ENCODE measurements at regions not wholly inside any gene's neighbourhood (a gene's known extent, or its start where the extent isn't known, plus 50 kb on each side); places are given as distances from the start of the nearest gene placed in this dataset.
"Not testable (repeated sequence)": the region's sequence is repeated elsewhere in the genome, so short reads cannot be mapped to it uniquely, and the experiment has no call there.

DNA sequence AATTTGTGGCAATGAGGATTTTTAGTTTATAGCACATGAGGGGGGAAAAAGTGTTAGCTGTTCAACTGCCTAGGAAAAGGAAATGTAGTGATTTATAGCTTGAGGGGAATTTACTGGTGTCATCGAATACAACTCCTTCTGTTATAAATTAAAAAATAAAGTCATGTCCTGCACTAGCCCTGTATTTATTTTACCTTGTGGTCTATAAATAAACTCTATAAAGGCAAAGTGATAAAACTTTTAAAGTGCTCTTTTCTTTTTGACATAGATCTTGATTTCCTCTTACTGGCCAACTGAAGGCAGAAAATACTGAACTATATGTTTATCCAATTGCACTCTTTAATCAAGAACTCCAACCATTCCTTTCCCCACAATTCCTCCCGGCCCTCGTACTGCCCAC lies 672.1 kb upstream of the SLIT2 start:
- no peak for DNase-seq

DNA sequence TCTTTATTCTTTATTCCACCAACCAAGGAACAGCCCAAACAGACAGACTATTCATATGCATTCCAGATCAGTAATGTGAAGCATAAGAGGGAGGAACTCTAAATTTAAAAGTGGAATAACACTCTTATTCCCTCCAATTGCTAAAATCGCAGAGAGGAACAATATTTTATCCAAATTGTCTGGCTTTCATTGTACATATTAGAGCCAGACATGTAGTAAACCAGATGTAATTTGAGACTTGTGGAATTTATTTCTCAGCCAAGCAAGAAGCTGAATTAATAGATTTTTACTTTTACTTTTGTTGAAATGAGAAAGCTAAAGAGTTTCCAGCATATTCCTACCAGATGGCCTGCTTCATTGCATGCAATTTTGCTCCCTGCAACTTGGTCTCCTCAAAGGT lies 674.6 kb upstream of the SLIT2 start:
- DNase-seq, result no peak

DNA sequence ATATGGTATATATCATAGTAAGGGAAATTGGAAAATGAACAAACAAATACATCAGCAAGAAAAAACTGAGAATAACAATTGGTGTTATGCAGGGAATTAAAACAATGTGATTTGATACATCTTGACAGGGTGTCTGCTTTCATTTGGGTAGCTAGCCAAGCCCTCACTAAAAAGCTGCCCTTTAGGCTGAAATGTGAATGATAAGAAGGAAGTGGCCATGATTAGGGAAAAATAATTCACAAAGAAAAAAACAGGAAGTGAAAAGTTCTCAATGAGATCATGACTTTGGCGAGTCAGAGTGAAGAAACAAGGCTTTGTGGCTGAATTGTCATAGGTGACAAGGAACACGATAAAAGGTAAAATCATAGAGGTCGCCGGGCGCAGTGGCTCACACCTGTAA lies 675.8 kb upstream of the SLIT2 start:
- DNase-seq, result peak; percentile 11

DNA sequence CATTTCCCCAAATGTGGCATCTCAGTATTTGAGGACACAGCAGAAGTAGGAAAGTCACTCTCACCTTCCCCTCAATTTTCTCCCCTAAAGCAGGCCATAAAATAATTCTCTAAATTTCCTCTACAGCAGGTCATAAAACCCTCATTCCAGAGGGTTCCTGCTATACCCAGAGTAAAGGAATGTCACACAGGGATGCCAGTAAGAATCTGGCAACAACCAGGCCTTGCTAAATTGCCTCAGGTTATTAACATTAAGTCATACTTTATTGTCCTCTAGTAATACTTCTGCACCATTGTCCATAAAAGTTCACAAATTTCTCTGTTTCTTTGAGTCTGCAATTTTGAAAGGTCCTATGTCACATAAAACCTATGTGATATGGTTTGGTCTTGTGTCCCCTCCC lies 685.7 kb upstream of the SLIT2 start:
- DNase-seq, result no peak

DNA sequence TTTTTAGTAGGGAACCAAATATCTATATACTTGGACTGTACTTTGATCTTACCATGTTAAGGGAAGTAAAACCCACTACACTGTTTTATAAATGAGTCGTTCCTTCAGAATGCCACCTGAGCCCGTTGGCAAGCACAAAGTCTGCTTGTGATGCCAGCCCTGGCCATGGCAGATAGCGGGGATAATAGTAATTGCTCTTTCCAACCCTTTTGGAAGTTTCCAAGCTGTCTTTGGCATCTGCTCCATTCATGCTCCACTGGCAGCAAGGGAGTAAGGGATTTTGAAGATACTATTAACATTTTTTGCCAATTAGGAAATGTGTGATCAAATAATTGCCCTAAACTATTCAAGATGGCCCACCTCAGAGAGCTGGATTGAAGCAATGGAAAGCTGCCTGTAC lies 689.2 kb upstream of the SLIT2 start:
- no peak for DNase-seq

DNA sequence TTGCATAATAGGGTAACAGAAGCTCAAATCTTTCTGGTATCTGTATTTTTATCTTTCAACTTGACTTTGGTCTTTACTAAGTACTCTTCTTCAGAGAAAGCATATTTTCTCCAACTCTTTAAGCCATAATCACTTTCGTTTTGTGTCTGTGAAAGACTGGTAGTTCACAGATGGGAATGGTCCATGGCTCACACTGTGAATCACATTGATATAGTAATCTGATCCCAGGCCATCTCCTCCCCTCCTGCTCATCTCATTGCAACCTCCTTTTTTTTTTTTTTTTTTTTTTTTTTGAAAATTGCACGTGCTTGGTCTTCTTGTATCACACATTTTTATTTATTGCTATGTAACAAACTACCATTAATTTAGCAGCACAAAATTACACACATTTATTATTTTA lies 694.5 kb upstream of the SLIT2 start:
- no peak for DNase-seq

DNA sequence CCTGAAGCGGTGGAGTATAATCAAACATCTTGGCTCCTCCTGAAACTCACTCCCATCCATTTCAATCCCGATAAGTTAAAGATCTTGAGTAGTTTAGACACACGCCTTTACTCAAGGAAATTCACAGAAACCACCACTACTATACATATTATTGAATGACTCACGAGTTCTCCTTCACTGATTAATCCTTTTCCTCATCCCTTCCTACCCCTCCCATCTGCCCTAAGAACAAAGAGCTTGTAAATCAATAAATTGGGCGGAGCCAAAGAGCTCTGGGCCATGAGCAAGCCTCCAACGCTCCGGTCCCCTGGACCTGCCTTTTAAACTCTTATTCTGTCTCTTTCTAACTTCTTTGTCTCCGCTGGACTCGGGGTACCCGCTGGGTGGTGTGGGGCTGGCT lies 695.4 kb upstream of the SLIT2 start:
- DNase-seq, result not testable (repeated sequence)

DNA sequence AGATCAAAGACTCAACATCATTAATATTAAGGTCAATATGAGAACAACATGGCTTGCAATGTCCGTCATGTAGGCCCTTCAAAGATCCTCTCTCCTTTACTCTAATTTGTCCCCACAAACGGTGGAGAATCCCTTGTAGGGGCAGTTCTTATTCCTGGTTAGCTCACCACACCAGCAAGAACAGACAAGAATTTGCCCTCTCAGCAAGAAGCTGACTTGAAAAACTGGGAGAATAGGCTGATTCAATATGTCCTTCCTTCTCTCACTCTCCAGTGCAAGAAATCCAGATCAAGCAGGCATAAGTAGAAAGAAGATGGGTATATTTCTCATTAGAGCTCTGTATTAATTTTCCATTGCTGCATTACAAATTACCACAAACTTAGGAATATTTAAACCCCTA lies 704.2 kb upstream of the SLIT2 start:
- DNase-seq, result no peak

DNA sequence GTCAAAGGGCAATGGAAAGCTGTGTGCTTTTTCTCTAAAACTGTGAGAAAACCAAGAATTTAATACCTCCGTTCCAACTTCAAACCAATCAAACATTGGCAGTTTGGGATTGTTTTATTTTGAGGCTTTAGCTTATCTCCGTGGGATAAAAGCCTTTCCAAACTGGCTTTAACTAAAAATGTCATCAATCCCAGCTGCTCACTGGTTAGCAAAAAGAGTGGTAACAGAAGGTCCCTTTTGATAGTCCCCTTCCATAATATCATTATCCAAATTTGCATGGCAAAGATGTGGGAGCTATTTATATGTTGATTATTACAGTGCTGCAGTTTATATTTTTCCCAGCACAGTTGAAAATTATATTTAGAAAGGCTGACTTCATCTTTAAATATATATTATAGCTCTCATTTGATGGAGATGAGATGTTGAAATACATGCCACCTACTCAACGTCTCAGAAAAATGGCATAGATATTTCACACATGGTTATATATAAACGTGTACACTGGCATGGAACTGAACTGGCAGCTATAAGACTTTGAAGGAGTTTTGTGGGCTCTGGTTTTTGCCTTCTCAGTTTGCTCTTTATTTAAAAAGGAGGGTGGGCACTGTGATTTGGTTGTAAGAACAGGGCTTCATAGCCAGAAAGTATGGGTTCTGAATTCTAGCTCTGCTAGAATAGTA lies 707.1 kb upstream of the SLIT2 start:
- no peak for DNase-seq

DNA sequence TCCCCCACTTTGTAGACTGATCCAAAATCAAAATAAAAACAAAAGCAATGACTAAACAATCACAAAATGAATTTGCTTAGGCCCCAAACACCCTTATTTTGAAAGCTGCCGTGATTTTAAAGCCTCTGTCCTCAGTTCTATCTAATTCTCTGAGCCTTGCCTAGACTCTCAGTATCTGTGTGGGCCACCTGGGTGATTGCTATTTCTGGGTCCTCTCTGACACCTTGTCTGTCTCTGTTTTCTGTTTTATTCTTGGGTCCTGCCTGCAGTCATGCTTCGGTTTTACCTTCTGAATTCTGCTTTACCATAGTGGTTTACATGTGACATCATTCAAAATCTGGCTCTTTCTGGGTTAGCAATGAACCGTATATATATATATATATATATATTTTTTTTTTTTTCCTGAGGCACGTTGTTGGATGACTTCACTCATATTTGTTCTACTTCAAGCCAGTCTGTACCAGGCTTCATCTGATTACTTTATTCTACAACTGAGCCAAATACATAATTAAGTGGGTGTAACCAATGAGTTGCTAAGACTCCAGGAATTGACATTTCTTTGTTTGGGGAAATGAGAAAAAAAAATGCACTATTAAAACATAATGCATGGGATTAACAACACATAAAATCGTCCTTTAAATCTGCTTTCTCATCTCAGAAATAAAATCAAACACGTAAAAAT lies 710.7 kb upstream of the SLIT2 start:
- no peak for DNase-seq

DNA sequence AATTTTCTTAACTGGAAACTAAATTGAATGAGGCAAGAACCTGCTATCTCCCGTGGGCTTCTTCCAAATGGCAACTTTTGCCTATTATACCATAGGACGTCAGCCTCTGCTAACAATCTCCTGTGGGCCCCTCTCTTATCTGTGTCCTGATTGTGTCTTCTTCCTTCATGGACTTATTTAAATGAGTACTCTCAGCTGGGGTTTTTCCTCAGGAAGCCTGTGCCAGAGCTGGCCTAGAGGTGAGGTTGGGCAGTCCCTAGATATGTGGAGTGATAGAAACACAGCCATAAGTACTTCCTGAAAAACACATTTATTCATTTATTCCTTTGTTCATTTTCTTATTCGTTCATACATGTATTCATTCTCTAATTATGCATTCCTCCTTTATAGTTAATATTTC lies 712.5 kb upstream of the SLIT2 start:
- no peak for DNase-seq

DNA sequence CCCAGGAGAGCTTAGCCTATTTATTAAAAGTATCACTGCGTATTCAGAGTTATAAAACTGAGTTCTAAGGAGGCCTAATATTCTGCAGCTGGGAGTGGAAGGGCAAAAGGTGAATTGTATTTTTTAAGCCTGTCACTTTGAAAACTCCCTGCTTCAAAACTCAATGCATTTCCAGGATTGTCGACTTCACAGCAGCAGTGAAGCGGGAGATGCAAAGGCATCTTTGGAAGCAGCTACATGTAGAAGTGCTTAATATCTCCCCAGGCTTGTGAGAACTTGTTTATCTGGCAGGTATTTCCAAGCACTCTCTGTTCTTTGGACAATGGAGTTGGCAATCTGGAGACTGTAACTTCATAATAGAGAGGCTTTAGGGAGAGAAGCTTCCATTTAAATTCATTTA lies 717.5 kb upstream of the SLIT2 start:
- DNase-seq, result no peak

DNA sequence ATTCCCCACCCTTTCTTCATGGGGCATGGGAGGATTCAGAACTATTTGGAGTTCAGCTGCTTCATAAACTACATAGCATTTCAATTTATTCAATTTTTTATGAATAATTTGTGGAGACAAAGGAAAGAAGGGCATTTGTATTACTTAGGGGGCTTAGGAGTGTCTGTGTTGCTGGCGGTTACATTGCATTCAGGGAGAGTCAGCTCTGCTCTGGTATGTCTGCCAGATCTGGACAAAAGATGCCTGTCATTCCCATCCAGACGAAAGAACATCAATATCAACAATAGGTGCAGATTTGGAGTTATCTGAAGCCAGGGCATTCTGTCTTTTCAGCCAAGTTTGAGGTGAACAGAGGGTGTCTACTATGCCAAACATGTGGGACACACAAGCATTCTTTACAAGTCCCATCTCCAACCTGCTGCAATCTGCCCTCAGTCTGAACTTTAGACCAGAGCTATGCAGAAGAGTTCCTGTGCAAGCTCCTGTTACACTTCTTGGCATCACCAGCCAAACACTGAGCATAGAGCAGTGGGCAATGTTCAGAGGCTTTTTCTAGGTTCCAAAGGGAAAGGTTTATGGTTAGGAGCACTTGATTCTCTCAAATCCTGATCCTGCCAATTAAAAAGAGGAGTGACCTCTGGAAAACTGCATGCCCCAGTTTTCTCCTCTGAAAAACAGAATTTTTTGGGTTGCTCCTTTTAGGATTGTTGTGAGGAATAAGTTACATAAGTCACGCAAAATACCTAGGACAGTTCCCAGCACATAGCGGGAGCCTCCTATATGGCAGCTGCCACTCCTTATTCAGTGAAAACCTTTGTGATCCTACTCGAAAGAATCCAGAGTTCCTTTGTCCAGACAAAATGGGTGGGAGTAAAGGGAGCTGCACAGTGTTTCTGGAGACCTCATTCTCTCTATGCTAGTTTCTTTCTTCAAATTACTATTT lies 719.5 kb upstream of the SLIT2 start:
- DNase-seq, result no peak

DNA sequence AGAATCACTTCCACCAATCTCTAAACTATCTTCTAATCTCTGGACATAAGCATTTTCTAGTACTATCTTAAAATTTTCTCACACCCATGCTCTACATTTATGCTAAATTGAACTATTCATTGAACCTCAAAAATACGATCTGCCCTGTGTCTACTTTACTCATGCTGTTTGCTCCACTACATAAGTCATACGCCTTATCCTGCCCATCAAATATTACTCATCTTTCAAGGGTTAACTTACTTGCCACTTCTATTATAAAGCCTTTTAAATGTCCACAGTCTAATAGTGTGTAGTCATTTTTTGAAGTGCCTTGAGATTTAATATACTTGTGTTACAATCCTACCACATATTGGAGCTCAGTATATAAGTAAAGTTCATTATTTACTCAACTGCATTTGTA lies 727.7 kb upstream of the SLIT2 start:
- no peak for DNase-seq

DNA sequence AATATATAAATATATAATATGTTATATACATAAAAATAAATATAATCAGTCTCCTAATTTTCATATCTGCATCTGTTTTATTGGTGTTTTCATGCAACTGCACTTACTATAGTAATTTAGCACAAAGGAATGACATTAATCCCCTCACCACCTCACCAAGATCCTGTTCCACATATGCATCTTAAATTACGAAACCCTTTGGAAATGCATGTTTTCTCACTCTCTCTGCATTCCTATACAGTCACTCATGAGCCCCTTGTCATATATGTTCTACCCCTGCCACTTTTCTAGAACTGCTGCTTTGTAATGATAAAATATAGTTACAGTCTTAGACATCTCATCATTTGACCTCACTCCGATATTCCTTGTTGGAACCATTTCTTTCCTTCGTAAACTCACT lies 728.7 kb upstream of the SLIT2 start:
- DNase-seq, result no peak

DNA sequence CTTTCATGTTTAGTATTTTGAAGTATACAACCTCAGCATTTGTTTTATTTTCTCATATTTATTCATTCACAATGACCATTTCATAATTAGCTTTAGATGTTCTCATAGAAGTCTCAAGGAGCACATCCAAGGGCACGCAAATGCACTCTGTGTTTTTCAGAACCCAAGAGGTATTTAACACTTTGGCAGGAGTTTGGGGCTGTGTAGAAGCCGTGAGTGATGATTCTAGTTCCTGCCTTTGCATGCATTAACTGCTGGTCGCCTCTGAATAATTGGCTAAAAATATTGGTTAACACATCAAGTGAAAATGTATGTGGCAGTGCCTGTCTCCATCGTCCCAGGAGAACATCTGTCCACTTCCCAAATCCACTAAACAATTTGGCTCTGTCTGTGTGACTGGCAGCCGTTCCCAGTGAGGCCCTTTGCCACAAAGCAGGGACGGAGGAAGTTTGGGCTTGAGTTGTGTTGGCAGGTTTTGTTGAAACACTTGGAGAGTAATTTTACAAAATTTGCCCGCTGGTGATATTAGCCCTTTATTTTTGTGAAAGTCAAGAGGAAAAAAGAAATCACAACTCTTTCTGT lies 730.7 kb upstream of the SLIT2 start:
- DNase-seq, result no peak

DNA sequence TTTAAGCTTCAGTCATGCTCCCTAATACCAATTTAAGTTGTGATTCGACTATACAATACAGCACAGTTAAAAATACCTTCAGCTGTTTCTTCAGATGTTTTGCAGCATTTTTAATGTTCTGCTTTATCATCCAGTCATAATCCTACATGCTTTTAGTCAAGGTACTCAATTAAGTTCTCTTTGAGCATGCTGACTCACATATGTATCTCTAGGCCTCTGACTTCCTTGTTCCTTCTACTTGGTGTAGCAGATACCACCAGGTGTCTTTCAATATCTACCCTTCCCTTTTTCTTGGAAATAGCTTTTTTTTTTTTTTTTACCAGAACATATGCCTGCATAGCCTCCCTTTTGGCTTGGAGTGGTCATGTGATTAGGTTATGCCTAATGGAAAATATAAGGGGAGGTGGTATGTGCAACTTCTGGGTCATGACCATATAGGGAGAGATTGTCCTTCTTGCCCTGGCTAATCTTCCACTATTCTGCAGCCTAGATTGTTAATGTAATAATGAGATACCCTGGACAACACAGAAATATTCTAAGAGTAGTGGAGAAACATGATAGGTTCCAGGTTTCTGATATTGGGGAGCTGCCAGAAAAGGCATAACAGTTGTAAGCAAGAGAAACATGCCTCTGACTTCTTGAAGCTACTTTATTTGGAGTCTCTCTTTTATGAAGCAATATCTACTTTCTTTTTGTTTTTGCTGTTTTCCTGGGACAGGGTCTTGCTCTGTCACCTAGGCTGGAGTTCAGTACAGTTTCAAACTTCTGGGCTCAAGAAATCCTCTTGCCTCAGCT lies 737.2 kb upstream of the SLIT2 start:
- DNase-seq, result no peak

DNA sequence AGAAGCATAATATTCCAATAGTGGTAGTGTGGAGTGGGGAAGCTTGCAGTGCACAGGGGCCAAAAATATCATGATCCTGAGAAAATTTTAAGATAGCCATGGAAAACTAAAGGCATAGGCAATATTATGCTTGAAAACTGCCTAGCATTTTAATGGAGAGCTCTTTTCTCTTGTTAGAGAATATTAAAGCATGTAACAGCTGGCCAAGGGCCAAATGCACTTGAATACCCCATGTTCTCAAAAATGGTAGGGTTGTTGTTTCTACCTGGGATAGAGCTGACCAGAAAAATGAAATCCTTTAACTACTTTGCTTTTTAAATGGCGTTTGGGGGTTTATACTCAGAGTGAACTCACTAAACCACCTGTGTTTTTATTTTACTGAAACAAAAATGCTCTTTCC lies 739.6 kb upstream of the SLIT2 start:
- no peak for DNase-seq

DNA sequence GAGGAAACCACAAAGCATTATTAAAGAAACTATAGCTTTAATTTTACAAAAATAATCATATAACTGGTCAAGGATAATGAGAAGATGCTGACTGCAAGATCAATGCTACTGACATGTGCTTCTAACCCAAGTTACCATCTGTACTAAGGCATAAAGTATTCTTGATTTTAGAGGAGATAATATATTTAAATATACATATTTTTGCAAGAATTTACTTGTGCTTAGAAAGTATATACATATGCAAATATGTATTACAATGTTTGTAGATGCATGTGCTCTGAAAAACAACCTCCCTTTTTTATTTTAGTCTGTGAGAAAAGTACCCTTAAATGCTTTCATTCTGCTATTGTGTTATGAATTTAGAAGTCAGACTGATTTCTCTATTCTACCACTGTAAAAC lies 740.7 kb upstream of the SLIT2 start:
- DNase-seq, result no peak

DNA sequence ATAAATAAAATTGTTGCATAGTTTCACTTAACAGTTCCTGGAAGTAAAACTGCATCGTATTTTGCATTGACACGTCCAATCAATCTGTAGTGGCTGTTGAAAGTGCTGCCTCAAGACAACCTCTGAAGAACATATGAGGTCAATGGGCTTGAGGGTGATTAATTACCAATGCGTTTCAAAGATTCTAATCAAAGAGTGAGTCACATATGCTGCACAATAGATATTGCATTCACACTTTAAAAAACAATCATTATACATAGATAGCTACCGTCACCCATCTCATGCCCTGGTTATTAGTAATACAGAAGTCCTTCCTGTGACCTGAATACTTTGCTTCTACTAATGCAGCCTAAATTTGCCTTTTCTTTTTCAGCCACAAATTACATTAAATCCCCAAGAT lies 743.3 kb upstream of the SLIT2 start:
- DNase-seq, result no peak

DNA sequence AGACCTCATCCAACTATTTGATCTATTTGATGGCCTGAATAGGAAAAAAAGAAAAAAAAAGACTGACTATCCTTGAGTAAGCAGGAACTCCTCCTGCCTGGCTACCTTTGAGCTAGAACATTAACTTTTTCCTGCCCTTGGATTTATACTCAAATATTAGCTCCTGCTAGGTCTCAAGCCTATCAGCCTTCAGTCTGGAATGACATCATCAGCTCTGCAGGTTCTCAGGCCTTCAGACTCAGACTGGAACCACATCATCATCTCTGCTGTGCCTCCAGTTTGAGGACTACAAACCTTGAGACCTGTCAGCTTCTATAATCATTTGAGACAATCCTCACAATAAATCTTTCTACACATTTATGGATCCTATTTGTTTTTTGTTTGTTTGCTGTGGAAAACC lies 754.0 kb upstream of the SLIT2 start:
- no peak for DNase-seq

DNA sequence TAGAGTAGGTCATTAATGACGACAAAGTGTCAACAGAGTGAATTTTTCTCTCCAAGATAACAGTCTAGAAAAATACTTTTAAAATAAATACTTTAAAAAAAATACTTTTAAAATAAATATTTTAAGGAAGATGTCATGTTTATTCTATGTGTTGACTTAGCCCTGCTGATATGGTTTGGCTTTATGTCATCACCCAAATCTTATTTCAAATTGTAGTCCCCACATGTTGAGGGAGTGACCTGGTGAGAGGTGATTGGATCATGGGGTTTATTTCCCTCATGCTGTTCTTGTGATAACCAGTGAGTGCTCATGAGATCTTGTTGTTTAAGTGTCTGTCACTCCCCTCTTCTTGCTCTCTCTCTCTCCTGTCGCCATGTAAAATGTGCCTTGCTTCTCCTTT lies 754.9 kb upstream of the SLIT2 start:
- no peak for DNase-seq

DNA sequence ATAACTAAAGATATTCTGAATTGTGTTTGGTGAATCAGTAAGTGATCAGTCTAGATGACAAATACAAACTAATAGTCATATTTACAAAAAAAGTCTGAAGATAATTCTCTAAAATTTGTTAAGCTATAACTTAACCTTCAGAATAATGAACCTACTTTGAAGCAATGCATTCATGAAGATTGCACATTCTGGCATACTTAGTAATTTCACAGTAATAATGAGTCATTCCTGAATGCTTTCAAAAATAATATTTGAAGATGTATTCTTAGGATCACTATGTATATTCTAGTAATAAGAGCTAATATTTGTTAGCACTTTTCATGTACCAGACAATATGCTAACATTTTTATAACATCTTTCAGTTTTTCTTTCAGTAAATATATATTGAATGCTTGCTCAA lies 756.7 kb upstream of the SLIT2 start:
- no peak for DNase-seq

Data from inflammatory macrophage treated with lipopolysaccharide for 4 hours (primary cell).